ENCODE measurements at regions not wholly inside any gene's neighbourhood (a gene's known extent, or its start where the extent isn't known, plus 50 kb on each side); places are given as distances from the start of the nearest gene placed in this dataset.

GRCh38 chr5:175596761-175597189, 61.1 kb upstream of the HRH2 start:
- TF ChIP-seq, protein P1, sequence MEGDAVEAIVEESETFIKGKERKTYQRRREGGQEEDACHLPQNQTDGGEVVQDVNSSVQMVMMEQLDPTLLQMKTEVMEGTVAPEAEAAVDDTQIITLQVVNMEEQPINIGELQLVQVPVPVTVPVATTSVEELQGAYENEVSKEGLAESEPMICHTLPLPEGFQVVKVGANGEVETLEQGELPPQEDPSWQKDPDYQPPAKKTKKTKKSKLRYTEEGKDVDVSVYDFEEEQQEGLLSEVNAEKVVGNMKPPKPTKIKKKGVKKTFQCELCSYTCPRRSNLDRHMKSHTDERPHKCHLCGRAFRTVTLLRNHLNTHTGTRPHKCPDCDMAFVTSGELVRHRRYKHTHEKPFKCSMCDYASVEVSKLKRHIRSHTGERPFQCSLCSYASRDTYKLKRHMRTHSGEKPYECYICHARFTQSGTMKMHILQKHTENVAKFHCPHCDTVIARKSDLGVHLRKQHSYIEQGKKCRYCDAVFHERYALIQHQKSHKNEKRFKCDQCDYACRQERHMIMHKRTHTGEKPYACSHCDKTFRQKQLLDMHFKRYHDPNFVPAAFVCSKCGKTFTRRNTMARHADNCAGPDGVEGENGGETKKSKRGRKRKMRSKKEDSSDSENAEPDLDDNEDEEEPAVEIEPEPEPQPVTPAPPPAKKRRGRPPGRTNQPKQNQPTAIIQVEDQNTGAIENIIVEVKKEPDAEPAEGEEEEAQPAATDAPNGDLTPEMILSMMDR (IDR thresholded peaks at IDR 0.05 in 4 of 5, conservative IDR thresholded peaks at IDR 0.05 in 1 of 5): no peak
- TF ChIP-seq POLR2A (IDR thresholded peaks at IDR 0.05): no peak
- Histone ChIP-seq H3K27ac (no peak overlapping the region), H3K27me3 (no peaks in the 10 kb centered on the region), H3K4me3 (no peak overlapping the region), H3K9me3 (no peaks in the 10 kb centered on the region), H3K4me1 (no peaks in the 10 kb centered on the region), H3K36me3 (no peaks in the 10 kb centered on the region)
- in situ Hi-C loops (cut with MboI; ENCODE audit: low sequenced_read_pairs in 4 of 4) (no loop called here), intact Hi-C loops (cut with DNase I; ENCODE audit: low total_unique reads) (no loop called here)
- no peak for DNase-seq
- ATAC-seq: no peak

DNA sequence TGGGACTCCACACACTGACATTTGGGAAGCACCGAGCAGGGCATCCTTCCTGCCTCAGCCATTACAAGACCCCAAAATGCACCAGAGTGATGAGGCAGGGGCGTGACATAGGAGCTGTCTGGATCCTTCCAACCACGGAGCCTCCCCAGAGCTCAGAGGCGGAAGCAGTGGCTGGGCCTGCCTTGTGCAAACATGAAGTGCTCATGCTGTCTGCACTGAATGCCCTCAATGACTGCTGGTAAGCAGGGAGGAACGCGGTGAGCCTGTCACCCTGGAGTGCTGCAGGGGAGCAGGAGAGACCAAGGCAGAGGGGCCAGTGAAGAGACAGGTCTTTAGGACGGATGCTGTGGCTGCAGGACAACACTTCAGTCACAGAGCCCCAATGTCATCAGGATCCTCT, 60.2 kb upstream of the HRH2 start:
- H3K27ac ChIP-seq: no peak overlapping the region
- ATAC-seq: no peak

GRCh38 chr5:175598774-175599173, 59.1 kb upstream of the HRH2 start:
- H3K36me3 ChIP-seq: no peaks in the 10 kb centered on the region
- H3K4me3 ChIP-seq: no peak overlapping the region
- H3K27me3 ChIP-seq: no peaks in the 10 kb centered on the region
- ATAC-seq (no peak), DNase-seq (no peak)
- no peak for TF ChIP-seq POLR2A (IDR thresholded peaks at IDR 0.05)
- TF ChIP-seq, protein P1 (IDR thresholded peaks at IDR 0.05 in 4 of 5, conservative IDR thresholded peaks at IDR 0.05 in 1 of 5): no peak
- no peak overlapping the region for H3K27ac ChIP-seq
- intact Hi-C loops (cut with DNase I; ENCODE audit: low total_unique reads): no loop called here
- in situ Hi-C loops (cut with MboI; ENCODE audit: low sequenced_read_pairs in 4 of 4): no loop called here
- H3K4me1 ChIP-seq: no peaks in the 10 kb centered on the region
- no peaks in the 10 kb centered on the region for H3K9me3 ChIP-seq

More for the DNA sequence above, 60.2 kb upstream of the HRH2 start:
- no peak overlapping the region for H3K4me3 ChIP-seq
- H3K9me3 ChIP-seq: no peaks in the 10 kb centered on the region
- H3K36me3 ChIP-seq: no peaks in the 10 kb centered on the region
- no peaks in the 10 kb centered on the region for H3K4me1 ChIP-seq
- intact Hi-C loops (cut with DNase I; ENCODE audit: low total_unique reads) (no loop called here), in situ Hi-C loops (cut with MboI; ENCODE audit: low sequenced_read_pairs in 4 of 4) (no loop called here)
- no peak for DNase-seq
- no peaks in the 10 kb centered on the region for H3K27me3 ChIP-seq
- TF ChIP-seq POLR2A (IDR thresholded peaks at IDR 0.05): no peak
- TF ChIP-seq, protein P1 (IDR thresholded peaks at IDR 0.05 in 4 of 5, conservative IDR thresholded peaks at IDR 0.05 in 1 of 5): no peak

- no peak overlapping the region for H3K27ac ChIP-seq
- in situ Hi-C loops (cut with MboI; ENCODE audit: low sequenced_read_pairs in 4 of 4): no loop called here
- ATAC-seq: no peak
Observed at GRCh38 chr5:175599210-175599609, 58.7 kb upstream of the HRH2 start.

More at GRCh38 chr5:175599210-175599609, 58.7 kb upstream of the HRH2 start:
- DNase-seq: no peak
- H3K4me3 ChIP-seq: no peak overlapping the region
- H3K36me3 ChIP-seq: no peaks in the 10 kb centered on the region
- intact Hi-C loops (cut with DNase I; ENCODE audit: low total_unique reads): no loop called here
- TF ChIP-seq POLR2A (IDR thresholded peaks at IDR 0.05): no peak
- TF ChIP-seq, protein P1 (IDR thresholded peaks at IDR 0.05 in 4 of 5, conservative IDR thresholded peaks at IDR 0.05 in 1 of 5): no peak
- no peaks in the 10 kb centered on the region for H3K27me3 ChIP-seq
- H3K4me1 ChIP-seq: no peaks in the 10 kb centered on the region
- H3K9me3 ChIP-seq: no peaks in the 10 kb centered on the region
